ENCODE measurements at regions not wholly inside any gene's neighbourhood (a gene's known extent, or its start where the extent isn't known, plus 50 kb on each side); places are given as distances from the start of the nearest gene placed in this dataset.

DNA sequence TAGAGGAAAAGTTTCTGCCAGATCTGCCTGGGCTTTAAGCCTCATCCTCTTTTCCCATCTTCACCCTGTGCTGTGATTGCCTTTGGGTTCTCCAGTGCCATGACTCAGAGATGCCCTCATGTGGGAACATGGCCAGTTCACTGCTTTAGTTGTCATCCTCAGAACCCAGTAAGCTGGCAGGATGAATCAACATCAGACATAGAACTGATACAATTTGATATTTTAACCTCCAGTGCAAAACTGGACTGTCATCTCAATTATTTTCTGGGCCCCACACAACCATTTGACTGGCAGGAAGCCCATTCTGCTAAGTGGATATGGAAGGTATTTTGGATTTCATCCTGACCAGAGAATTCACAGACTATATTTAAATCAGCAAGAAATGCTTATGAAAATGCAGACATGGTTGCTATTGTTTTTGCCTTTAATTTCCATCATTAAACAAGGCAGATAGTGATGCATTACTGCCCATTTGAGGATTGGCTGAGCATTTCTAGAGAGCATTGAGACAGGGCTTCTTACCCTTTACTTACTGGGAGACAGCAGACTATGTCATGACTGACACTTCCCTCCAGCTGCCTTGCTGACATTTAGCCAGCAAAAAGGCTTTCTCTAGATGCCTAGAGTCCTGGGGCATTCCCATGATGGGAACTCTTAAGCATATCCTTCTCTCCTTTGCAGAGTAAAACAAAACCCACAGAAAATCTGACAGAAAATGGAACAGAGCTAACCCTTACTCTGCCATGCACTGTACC lies 327.1 kb upstream of the MTNR1B start:
- H3K9me3 ChIP-seq (ENCODE audit: low read length): 0 out of 2 replicates have a peak, but pooled peaks cover 7% of the 10 kb centered on the region
- no peaks in the 10 kb centered on the region for H3K4me1 ChIP-seq (ENCODE audit: insufficient read depth, low read length)
- no peak overlapping the region for H3K27ac ChIP-seq (ENCODE audit: low read length)
- no peak overlapping the region for H3K4me3 ChIP-seq (ENCODE audit: low read length)
- H3K79me2 ChIP-seq (ENCODE audit: low read length): no peaks in the 10 kb centered on the region
- ChIA-PET CTCF (no interaction called here), POLR2A (ENCODE audit: unreplicated experiment) (no interaction called here)
- H3K27me3 ChIP-seq (ENCODE audit: low read length): no peaks in the 10 kb centered on the region
- intact Hi-C loops (cut with micrococcal nuclease): no loop called here
- no peaks in the 10 kb centered on the region for H3K9me2 ChIP-seq (replicated peaks; ENCODE audit: low read length)
- H3K36me3 ChIP-seq (ENCODE audit: low read depth, low read length): no peaks in the 10 kb centered on the region
- no TSS peak for BruUV-seq (replicated peaks)
- no peaks in the 10 kb centered on the region for H3F3A ChIP-seq (ENCODE audit: low read length, unreplicated experiment)
- ATAC-seq (no peak), DNase-seq (no peak)
- H3K9ac ChIP-seq (ENCODE audit: low read length): no peak overlapping the region
- no peaks in the 10 kb centered on the region for H4K20me1 ChIP-seq (ENCODE audit: low read length)
- no peak overlapping the region for H2AFZ ChIP-seq (ENCODE audit: low read length)
- no peak overlapping the region for H3K4me2 ChIP-seq (ENCODE audit: low read length)
- no peak for TF ChIP-seq EZH2phosphoT487 (IDR thresholded peaks at IDR 0.05; ENCODE audit: borderline replicate concordance, low read length)
- no peak for TF ChIP-seq EZH2 (IDR thresholded peaks at IDR 0.05; ENCODE audit: low read length, unreplicated experiment)
- TF ChIP-seq, protein P1, sequence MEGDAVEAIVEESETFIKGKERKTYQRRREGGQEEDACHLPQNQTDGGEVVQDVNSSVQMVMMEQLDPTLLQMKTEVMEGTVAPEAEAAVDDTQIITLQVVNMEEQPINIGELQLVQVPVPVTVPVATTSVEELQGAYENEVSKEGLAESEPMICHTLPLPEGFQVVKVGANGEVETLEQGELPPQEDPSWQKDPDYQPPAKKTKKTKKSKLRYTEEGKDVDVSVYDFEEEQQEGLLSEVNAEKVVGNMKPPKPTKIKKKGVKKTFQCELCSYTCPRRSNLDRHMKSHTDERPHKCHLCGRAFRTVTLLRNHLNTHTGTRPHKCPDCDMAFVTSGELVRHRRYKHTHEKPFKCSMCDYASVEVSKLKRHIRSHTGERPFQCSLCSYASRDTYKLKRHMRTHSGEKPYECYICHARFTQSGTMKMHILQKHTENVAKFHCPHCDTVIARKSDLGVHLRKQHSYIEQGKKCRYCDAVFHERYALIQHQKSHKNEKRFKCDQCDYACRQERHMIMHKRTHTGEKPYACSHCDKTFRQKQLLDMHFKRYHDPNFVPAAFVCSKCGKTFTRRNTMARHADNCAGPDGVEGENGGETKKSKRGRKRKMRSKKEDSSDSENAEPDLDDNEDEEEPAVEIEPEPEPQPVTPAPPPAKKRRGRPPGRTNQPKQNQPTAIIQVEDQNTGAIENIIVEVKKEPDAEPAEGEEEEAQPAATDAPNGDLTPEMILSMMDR (conservative IDR thresholded peaks at IDR 0.05; ENCODE audit: low read depth, low read length): no peak

DNA sequence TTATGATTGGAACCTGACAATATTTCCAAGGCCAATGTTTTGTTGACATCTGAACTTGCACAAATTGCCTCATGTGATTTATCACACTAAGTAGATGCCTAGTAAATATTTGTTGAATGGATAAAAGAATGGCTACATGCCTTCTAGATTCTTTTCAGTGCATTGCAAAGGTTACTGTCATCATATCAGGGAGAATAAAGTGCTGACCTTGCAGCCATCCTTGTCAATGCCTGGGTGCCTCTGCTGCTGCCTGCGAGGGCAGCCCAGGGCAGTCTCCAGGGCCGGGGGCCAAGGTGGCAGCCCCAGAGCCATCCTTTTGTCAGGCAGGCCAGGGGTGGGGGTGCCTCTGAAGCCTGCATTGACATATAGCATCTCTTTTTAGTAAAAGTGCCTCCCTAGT lies 325.6 kb upstream of the MTNR1B start:
- Histone ChIP-seq H2AFZ (ENCODE audit: low read length) (no peak overlapping the region), H3K9me2 (replicated peaks; ENCODE audit: low read length) (no peaks in the 10 kb centered on the region), H3K79me2 (ENCODE audit: low read length) (no peaks in the 10 kb centered on the region), H3K9me3 (ENCODE audit: low read length) (0 out of 2 replicates have a peak, but pooled peaks cover 11% of the 10 kb centered on the region), H3K9ac (ENCODE audit: low read length) (no peak overlapping the region), H3K4me1 (ENCODE audit: insufficient read depth, low read length) (no peaks in the 10 kb centered on the region), H3K27me3 (ENCODE audit: low read length) (no peaks in the 10 kb centered on the region), H4K20me1 (ENCODE audit: low read length) (no peaks in the 10 kb centered on the region), H3K4me3 (ENCODE audit: low read length) (no peak overlapping the region), H3K36me3 (ENCODE audit: low read depth, low read length) (no peaks in the 10 kb centered on the region), H3K4me2 (ENCODE audit: low read length) (no peak overlapping the region), H3K27ac (ENCODE audit: low read length) (no peak overlapping the region), H3F3A (ENCODE audit: low read length, unreplicated experiment) (no peaks in the 10 kb centered on the region)
- ChIA-PET CTCF (no interaction called here), POLR2A (ENCODE audit: unreplicated experiment) (no interaction called here)
- DNase-seq (no peak), ATAC-seq (no peak)
- TF ChIP-seq EZH2 (IDR thresholded peaks at IDR 0.05; ENCODE audit: low read length, unreplicated experiment) (no peak), EZH2phosphoT487 (IDR thresholded peaks at IDR 0.05; ENCODE audit: borderline replicate concordance, low read length) (no peak)
- TF ChIP-seq, protein P1 (conservative IDR thresholded peaks at IDR 0.05; ENCODE audit: low read depth, low read length): no peak
- BruUV-seq (replicated peaks): no TSS peak
- intact Hi-C loops (cut with micrococcal nuclease): no loop called here
